CD1c-positive myeloid dendritic cell (primary cell): ENCODE measurements at regions not wholly inside any gene's neighbourhood (a gene's known extent, or its start where the extent isn't known, plus 50 kb on each side); places are given as distances from the start of the nearest gene placed in this dataset.
"Not testable (repeated sequence)": the region's sequence is repeated elsewhere in the genome, so short reads cannot be mapped to it uniquely, and the experiment has no call there.

Experiments used
- DNase-seq: peaks from one replicate; pipeline ENCODE4 v3.0.0-alpha.2; 2016; ENCODE audit errors: extremely low spot score

GRCh38 chr18:51248685-51249084 lies 51.2 kb upstream of the MEX3C start:
- no peak for DNase-seq

DNA sequence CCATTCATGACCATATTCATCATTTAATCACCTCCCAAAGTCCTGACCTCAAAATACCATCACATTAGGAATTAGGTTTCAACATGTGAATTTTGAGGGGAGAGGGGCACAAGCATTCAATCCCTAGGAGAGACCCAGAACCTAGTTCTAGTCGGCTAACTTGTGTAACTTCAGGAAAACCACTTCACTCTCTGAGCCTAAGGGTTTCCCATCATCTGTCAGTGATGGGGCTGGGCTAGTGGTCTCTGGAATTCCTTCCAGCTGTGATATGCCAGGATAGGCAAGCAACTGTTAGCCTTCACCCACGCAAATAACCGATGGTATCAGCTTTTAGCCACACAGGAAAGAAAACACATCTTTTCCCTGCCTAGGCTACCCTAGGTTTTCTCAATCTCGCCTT lies 52.5 kb upstream of the MEX3C start:
- DNase-seq, result no peak

DNA sequence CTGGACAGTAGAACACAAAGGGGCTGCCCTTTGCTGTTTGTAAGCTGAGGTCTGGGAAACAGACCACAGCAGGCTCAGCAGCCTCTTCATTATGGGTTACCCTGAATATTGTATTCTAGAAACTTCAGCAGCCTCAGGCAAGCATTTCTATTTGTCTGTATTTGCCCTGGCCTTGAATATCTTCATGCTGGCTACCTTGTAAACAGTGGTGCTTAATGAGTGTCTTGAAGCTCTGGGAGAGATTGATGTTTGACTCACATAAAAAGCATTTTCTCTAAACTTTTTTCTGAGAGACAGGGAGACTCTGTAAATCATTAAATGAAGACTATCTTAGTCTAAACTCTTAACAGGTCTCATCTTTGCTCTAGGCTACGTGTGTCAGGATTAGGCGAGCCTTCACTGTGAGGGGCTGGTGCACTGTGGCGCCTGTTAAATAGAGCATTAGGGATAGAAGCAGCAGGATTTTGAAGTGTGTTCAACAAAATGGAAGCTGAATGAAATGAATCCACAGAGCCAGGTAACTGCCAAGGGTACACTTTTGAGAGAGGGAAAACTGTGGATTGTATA lies 53.1 kb upstream of the MEX3C start:
- no peak for DNase-seq

- no peak for DNase-seq
Observed at GRCh38 chr18:51251625-51252024, 54.1 kb upstream of the MEX3C start.

DNA sequence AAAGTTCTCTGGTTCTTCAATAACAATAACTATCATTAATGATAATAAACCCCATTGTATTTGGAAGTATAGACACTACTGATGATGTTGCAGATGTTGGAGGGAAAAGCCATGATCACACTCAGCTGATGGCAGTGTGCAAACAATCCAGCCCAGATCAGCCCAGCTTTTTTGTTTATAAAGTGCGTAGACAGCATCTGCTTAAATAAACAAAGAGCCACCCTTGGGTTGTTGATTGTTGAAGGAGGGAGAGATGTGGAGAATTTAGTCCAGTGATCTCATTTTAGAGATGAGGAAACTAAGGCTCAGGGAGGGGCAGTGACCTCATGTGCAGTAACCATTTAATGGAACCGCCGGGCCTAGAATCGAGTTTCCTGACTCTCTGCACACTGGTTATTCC lies 56.0 kb upstream of the MEX3C start:
- no peak for DNase-seq

- no peak for DNase-seq
Observed at GRCh38 chr18:51255693-51256092, 58.2 kb upstream of the MEX3C start.

GRCh38 chr18:51257150-51257549 lies 59.7 kb upstream of the MEX3C start:
- no peak for DNase-seq

DNA sequence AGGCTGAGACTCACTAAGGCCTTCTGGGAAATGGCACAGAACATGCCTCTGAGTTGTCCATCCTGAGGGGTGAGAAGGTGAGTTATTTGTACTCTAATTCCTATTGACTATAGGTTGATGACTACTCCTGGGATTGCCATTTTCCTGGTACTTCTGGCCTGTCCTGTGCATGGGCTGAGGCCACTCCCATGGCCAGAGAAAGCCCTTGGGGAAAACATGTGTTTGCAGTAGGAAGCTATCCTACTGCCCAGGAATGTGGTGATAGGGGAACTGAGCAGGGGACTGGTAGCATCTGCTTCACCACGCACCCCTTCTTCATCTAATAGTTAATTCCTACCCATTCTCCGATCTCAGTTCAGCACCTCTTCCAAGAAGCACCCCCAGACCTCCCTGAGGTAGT lies 62.6 kb upstream of the MEX3C start:
- no peak for DNase-seq

GRCh38 chr18:51266077-51266476 lies 68.6 kb upstream of the MEX3C start:
- DNase-seq, result not testable (repeated sequence)

DNA sequence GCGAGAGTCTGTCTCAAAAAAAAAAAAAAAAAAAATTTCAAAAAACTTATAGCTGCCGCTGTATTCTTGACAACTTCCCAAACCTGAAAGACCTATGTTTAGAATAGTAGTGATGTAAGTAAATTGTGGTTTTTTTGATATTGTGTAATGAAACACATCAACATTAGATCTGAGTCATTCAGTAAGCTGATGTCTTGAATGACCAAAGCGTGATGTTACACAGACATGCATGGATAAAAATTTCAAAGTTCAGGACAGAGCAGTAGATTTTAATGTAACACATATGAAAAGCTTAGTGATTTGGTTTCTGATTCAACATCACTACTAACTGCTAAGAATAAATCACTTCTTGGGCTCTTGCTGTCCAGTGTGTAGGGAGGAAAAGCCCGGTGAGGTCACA lies 69.3 kb upstream of the MEX3C start:
- DNase-seq, result peak; percentile 31

- no peak for DNase-seq
Observed at GRCh38 chr18:51273437-51273836, 76.0 kb upstream of the MEX3C start.

DNA sequence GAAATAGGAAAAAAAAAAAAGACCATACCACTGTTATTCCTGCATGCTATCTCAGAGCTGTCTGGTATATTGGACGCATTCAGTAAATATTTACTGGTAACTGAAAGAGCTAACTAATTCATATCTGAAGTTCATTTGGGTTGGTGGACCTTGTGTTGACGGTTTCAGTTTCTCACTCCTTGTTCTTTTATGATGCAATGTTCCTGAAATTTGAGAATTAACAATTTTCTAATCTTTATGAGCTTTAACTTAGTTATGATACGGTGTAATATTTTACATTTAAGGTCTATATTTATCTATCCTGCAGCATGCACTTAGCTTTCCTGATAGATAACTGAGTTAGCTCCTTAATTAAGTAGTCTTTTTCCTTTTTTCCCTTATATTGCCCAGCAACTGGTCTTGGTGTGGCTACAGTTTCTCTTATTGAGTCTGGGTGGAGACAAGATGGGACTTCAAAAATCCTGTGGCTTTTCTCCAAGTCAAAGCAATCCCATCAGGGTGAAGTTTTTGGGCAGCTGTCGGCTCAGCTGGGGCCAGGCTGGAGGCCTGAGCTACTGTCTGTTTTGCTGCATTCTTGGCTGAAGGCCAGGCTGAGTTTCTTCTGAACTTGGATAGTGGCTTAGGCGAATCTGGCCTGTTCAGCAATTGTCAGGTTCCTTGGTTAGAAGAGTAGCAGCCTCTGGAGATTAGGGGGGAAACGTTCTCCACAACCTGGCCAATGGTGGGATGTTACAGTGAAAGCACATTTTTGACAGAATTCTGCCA lies 78.4 kb upstream of the MEX3C start:
- DNase-seq, result no peak

GRCh38 chr18:51278045-51278649 lies 80.7 kb upstream of the MEX3C start:
- peak; percentile 21 for DNase-seq

- DNase-seq, result no peak
Observed at GRCh38 chr18:51279367-51279984, 82.0 kb upstream of the MEX3C start.

GRCh38 chr18:51287818-51288508 lies 90.5 kb upstream of the MEX3C start:
- no peak for DNase-seq

- DNase-seq, result no peak
Observed at GRCh38 chr18:51288582-51288981, 91.1 kb upstream of the MEX3C start.

DNA sequence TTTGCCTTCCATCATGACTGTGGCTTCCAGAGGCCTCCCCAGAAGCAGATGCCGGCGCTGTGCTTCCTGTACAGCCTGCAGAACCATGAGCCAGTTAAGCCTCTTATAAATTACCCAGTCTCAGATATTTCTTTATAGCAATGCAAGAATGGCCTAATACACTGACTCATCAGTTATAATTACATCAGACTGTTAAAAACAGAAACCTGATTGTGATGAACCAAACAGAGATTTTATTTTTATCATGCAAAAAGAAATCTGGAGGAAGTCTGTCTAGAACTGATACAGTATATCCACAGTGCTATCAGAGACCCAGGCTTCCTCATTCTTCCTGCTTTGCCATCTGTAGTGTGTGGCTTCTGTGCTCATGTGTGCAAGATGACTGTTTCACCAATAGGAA lies 93.4 kb upstream of the MEX3C start:
- DNase-seq, result no peak

- DNase-seq, result no peak
Observed at GRCh38 chr18:51300912-51301311, 103.4 kb upstream of the MEX3C start.

GRCh38 chr18:51301376-51301775 lies 103.9 kb upstream of the MEX3C start:
- no peak for DNase-seq

DNA sequence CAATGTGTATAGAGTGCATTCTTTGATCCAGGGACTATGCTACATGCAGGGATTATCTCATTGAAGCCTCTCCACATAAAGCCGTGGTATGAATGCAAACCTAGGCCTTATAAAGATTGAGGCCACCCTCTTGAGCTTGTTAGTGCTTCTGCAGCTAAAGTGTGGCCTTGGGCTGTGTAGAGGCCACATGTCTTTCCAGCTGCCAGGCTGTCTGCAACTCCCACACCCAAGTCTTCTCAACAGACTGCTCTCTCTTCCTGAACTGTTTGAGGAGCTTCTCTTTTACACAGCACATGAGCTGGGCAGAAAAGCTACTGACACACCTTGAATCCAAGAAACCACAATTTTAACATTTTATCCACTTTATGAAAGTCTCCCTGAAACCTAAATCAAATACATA lies 119.2 kb upstream of the MEX3C start:
- DNase-seq, result no peak

- no peak for DNase-seq
Observed at GRCh38 chr18:51321696-51322095, 124.2 kb upstream of the MEX3C start.

- DNase-seq, result no peak
Observed at GRCh38 chr18:51323961-51324360, 126.5 kb upstream of the MEX3C start.
